ENCODE measurements at regions not wholly inside any gene's neighbourhood (a gene's known extent, or its start where the extent isn't known, plus 50 kb on each side); places are given as distances from the start of the nearest gene placed in this dataset.

DNA sequence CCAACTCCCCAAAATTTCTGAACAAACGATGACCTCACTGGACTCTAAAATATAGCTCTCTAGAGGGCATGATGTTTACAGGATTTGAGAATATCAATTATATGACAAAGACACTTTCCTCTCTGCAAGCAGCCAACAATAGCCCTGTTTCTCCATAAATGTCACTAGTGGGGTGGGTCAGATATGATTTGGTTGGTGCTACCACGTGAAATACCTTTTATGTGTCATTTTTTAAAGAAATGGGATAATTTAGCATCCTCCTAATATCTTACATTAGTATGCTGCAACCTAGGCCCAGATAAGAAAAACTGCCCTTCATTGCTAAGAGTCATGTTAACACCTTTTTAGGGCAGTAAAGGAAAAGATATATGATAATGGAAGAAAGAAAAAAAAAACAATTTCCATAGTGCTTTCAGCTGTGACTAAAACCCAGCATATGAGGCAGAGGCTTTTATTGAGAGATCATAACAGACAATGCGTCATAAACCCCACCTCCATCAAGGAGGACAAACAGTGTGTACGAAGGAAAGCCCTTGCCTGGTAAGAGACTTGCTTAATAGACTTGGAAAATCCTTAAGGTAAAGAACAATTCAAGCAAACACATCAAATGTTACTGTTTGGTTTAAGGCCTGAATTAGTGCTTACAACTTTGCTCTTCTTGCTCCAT lies 372.4 kb upstream of the PAPPA start:
- DNase-seq: no peak
- H3K36me3 Mint-ChIP-seq (ENCODE audit: insufficient read depth, unreplicated experiment): no peaks in the 10 kb centered on the region
- H3K4me3 Mint-ChIP-seq (ENCODE audit: low read depth, unreplicated experiment): no peak overlapping the region
- H3K4me1 Mint-ChIP-seq (ENCODE audit: low read depth, unreplicated experiment): no peaks in the 10 kb centered on the region
- intact Hi-C loops (cut with micrococcal nuclease; ENCODE audit: unreplicated experiment): no loop called here
- no peaks in the 10 kb centered on the region for H3K27me3 Mint-ChIP-seq (ENCODE audit: unreplicated experiment)
- CTCF ChIA-PET: no interaction called here
- H3K27ac Mint-ChIP-seq (ENCODE audit: unreplicated experiment): no peak overlapping the region
- TF ChIP-seq, protein P1, sequence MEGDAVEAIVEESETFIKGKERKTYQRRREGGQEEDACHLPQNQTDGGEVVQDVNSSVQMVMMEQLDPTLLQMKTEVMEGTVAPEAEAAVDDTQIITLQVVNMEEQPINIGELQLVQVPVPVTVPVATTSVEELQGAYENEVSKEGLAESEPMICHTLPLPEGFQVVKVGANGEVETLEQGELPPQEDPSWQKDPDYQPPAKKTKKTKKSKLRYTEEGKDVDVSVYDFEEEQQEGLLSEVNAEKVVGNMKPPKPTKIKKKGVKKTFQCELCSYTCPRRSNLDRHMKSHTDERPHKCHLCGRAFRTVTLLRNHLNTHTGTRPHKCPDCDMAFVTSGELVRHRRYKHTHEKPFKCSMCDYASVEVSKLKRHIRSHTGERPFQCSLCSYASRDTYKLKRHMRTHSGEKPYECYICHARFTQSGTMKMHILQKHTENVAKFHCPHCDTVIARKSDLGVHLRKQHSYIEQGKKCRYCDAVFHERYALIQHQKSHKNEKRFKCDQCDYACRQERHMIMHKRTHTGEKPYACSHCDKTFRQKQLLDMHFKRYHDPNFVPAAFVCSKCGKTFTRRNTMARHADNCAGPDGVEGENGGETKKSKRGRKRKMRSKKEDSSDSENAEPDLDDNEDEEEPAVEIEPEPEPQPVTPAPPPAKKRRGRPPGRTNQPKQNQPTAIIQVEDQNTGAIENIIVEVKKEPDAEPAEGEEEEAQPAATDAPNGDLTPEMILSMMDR (IDR thresholded peaks at IDR 0.05; ENCODE audit: unreplicated experiment): no peak
- BruUV-seq (replicated peaks): no TSS peak
- H3K9me3 Mint-ChIP-seq (ENCODE audit: low read depth, unreplicated experiment): peaks cover 3% of the 10 kb centered on the region

- TF ChIP-seq, protein P1 (IDR thresholded peaks at IDR 0.05; ENCODE audit: unreplicated experiment): no peak
- no peak overlapping the region for H3K4me3 Mint-ChIP-seq (ENCODE audit: low read depth, unreplicated experiment)
- intact Hi-C loops (cut with micrococcal nuclease; ENCODE audit: unreplicated experiment): no loop called here
- H3K4me1 Mint-ChIP-seq (ENCODE audit: low read depth, unreplicated experiment): no peaks in the 10 kb centered on the region
- DNase-seq: no peak
- BruUV-seq (replicated peaks): no TSS peak
- no peaks in the 10 kb centered on the region for H3K36me3 Mint-ChIP-seq (ENCODE audit: insufficient read depth, unreplicated experiment)
- CTCF ChIA-PET: no interaction called here
- H3K9me3 Mint-ChIP-seq (ENCODE audit: low read depth, unreplicated experiment): peaks cover 10% of the 10 kb centered on the region
- H3K27me3 Mint-ChIP-seq (ENCODE audit: unreplicated experiment): no peaks in the 10 kb centered on the region
- no peak overlapping the region for H3K27ac Mint-ChIP-seq (ENCODE audit: unreplicated experiment)
Observed at GRCh38 chr9:115786321-115786720, 367.3 kb upstream of the PAPPA start.

- CTCF ChIA-PET: no interaction called here
- BruUV-seq (replicated peaks): no TSS peak
- Mint-ChIP-seq H3K36me3 (ENCODE audit: insufficient read depth, unreplicated experiment) (no peaks in the 10 kb centered on the region), H3K27ac (ENCODE audit: unreplicated experiment) (no peak overlapping the region), H3K4me3 (ENCODE audit: low read depth, unreplicated experiment) (no peak overlapping the region), H3K4me1 (ENCODE audit: low read depth, unreplicated experiment) (no peaks in the 10 kb centered on the region), H3K9me3 (ENCODE audit: low read depth, unreplicated experiment) (peaks cover 14% of the 10 kb centered on the region), H3K27me3 (ENCODE audit: unreplicated experiment) (no peaks in the 10 kb centered on the region)
- intact Hi-C loops (cut with micrococcal nuclease; ENCODE audit: unreplicated experiment): no loop called here
- TF ChIP-seq, protein P1 (IDR thresholded peaks at IDR 0.05; ENCODE audit: unreplicated experiment): no peak
- DNase-seq: no peak
Observed at GRCh38 chr9:115790520-115790919, 363.1 kb upstream of the PAPPA start.

DNA sequence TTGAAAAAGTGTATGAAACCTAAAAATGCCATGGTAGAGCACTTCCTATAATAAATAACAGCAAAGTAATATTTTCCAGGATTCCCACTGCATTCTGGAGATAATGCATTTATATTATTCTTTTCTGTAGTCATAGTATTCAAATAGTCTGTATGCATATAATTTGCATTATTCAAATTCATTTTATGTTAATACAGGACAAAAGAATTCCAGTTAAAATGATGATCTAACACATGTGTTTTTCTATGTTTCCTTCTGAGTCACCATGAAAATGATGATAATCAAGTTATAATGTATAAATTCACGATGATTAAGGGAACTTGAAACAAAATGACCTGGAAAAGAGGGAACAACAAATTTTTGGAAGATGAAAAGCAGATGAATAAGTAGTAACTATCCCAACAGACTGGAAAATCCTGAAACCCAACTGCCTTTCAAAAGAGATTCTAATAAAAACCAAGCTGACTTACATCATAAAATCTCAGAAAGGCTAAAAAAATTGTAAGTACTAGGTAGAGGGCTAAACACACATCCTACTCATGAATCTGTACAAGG lies 358.6 kb upstream of the PAPPA start:
- no peaks in the 10 kb centered on the region for H3K4me1 Mint-ChIP-seq (ENCODE audit: low read depth, unreplicated experiment)
- CTCF ChIA-PET: no interaction called here
- H3K9me3 Mint-ChIP-seq (ENCODE audit: low read depth, unreplicated experiment): peaks cover 10% of the 10 kb centered on the region
- H3K36me3 Mint-ChIP-seq (ENCODE audit: insufficient read depth, unreplicated experiment): no peaks in the 10 kb centered on the region
- peaks cover 18% of the 10 kb centered on the region for H3K27me3 Mint-ChIP-seq (ENCODE audit: unreplicated experiment)
- no peak for DNase-seq
- intact Hi-C loops (cut with micrococcal nuclease; ENCODE audit: unreplicated experiment): no loop called here
- no TSS peak for BruUV-seq (replicated peaks)
- TF ChIP-seq, protein P1 (IDR thresholded peaks at IDR 0.05; ENCODE audit: unreplicated experiment): no peak
- H3K27ac Mint-ChIP-seq (ENCODE audit: unreplicated experiment): no peak overlapping the region
- H3K4me3 Mint-ChIP-seq (ENCODE audit: low read depth, unreplicated experiment): no peak overlapping the region

All from Calu3 (cell line).